ENCODE measurements at regions not wholly inside any gene's neighbourhood (a gene's known extent, or its start where the extent isn't known, plus 50 kb on each side); places are given as distances from the start of the nearest gene placed in this dataset.
A peak's percentile ranks its signal among the peaks of the same experiment; 100 is the strongest.

- TF ChIP-seq CTCF (optimal IDR thresholded peaks at IDR 0.05 in 1 of 3, IDR thresholded peaks at IDR 0.05 in 1 of 3, conservative IDR thresholded peaks at IDR 0.05 in 1 of 3; ENCODE audit: extremely low read depth in 1 of 3, insufficient read depth in 2 of 3, low read length in 3 of 3): no peak
- no peak for TF ChIP-seq EZH2 (IDR thresholded peaks at IDR 0.05; ENCODE audit: low read length)
- no peak overlapping the region for H3K4me3 ChIP-seq (ENCODE audit: control insufficient read depth in 2 of 3, extremely low read depth in 1 of 3, insufficient read depth in 2 of 3, low read depth in 1 of 3, low read length in 3 of 3)
- FAIRE-seq (peak; percentile 55), DNase-seq (ENCODE audit: low read depth, low spot score) (no peak)
- no peaks in the 10 kb centered on the region for H4K20me1 ChIP-seq (ENCODE audit: control insufficient read depth, extremely low read depth, insufficient read depth, low read length)
- H3K27me3 ChIP-seq (ENCODE audit: control insufficient read depth, extremely low read depth, insufficient read depth, low read length): no peaks in the 10 kb centered on the region
- no peak overlapping the region for H2AFZ ChIP-seq (ENCODE audit: control insufficient read depth, low read length)
- no peaks in the 10 kb centered on the region for H3K79me2 ChIP-seq (ENCODE audit: control insufficient read depth, insufficient read depth, low read length)
- no peaks in the 10 kb centered on the region for H3K9me1 ChIP-seq (ENCODE audit: control insufficient read depth, extremely low read depth, insufficient read depth, low read length)
- no peak overlapping the region for H3K27ac ChIP-seq (ENCODE audit: control insufficient read depth, insufficient read depth, low read length)
- H3K4me2 ChIP-seq (ENCODE audit: control insufficient read depth, extremely low read depth, insufficient read depth, low read depth, low read length): no peak overlapping the region
- dilution Hi-C loops (cut with MboI; ENCODE audit: extremely low pct_ligation_motif_present, low sequenced_read_pairs): no loop called here
- no peaks in the 10 kb centered on the region for H3K9me3 ChIP-seq (ENCODE audit: control insufficient read depth, low read depth, low read length)
- no peak overlapping the region for H3K9ac ChIP-seq (ENCODE audit: control insufficient read depth, extremely low read depth, insufficient read depth, low read length)
- H3K4me1 ChIP-seq (ENCODE audit: control insufficient read depth, extremely low read depth, insufficient read depth, low read length): no peaks in the 10 kb centered on the region
- H3K36me3 ChIP-seq (ENCODE audit: control insufficient read depth in 2 of 2, extremely low read depth in 1 of 2, insufficient read depth in 2 of 2, low read length in 2 of 2): no peaks in the 10 kb centered on the region
Measured at GRCh38 chr9:31639451-31639850, 745.0 kb upstream of the ACO1 start.

GRCh38 chr9:31669311-31669710 lies 715.1 kb upstream of the ACO1 start:
- H3K27me3 ChIP-seq (ENCODE audit: control insufficient read depth, extremely low read depth, insufficient read depth, low read length): no peaks in the 10 kb centered on the region
- FAIRE-seq (no peak), DNase-seq (ENCODE audit: low read depth, low spot score) (no peak)
- H3K79me2 ChIP-seq (ENCODE audit: control insufficient read depth, insufficient read depth, low read length): no peaks in the 10 kb centered on the region
- H3K9me3 ChIP-seq (ENCODE audit: control insufficient read depth, low read depth, low read length): no peaks in the 10 kb centered on the region
- no peaks in the 10 kb centered on the region for H4K20me1 ChIP-seq (ENCODE audit: control insufficient read depth, extremely low read depth, insufficient read depth, low read length)
- H2AFZ ChIP-seq (ENCODE audit: control insufficient read depth, low read length): no peak overlapping the region
- no peak overlapping the region for H3K4me2 ChIP-seq (ENCODE audit: control insufficient read depth, extremely low read depth, insufficient read depth, low read depth, low read length)
- no peaks in the 10 kb centered on the region for H3K9me1 ChIP-seq (ENCODE audit: control insufficient read depth, extremely low read depth, insufficient read depth, low read length)
- H3K9ac ChIP-seq (ENCODE audit: control insufficient read depth, extremely low read depth, insufficient read depth, low read length): no peak overlapping the region
- H3K27ac ChIP-seq (ENCODE audit: control insufficient read depth, insufficient read depth, low read length): no peak overlapping the region
- dilution Hi-C loops (cut with MboI; ENCODE audit: extremely low pct_ligation_motif_present, low sequenced_read_pairs): no loop called here
- H3K4me3 ChIP-seq (ENCODE audit: control insufficient read depth in 2 of 3, extremely low read depth in 1 of 3, insufficient read depth in 2 of 3, low read depth in 1 of 3, low read length in 3 of 3): no peak overlapping the region
- TF ChIP-seq EZH2 (IDR thresholded peaks at IDR 0.05; ENCODE audit: low read length) (no peak), CTCF (optimal IDR thresholded peaks at IDR 0.05 in 1 of 3, IDR thresholded peaks at IDR 0.05 in 1 of 3, conservative IDR thresholded peaks at IDR 0.05 in 1 of 3; ENCODE audit: extremely low read depth in 1 of 3, insufficient read depth in 2 of 3, low read length in 3 of 3) (no peak)
- H3K4me1 ChIP-seq (ENCODE audit: control insufficient read depth, extremely low read depth, insufficient read depth, low read length): no peaks in the 10 kb centered on the region
- H3K36me3 ChIP-seq (ENCODE audit: control insufficient read depth in 2 of 2, extremely low read depth in 1 of 2, insufficient read depth in 2 of 2, low read length in 2 of 2): no peaks in the 10 kb centered on the region

Measured in keratinocyte (primary cell).